HG03135 (cell line): ENCODE measurements at regions not wholly inside any gene's neighbourhood (a gene's known extent, or its start where the extent isn't known, plus 50 kb on each side); places are given as distances from the start of the nearest gene placed in this dataset.
"Not testable (repeated sequence)": the region's sequence is repeated elsewhere in the genome, so short reads cannot be mapped to it uniquely, and the experiment has no call there.

Experiments used
- ATAC-seq: cut with Tn5 transposase; IDR thresholded peaks from one replicate; pipeline ENCODE4 v1.9.1; 2021; ENCODE audit warnings: mild to moderate bottlenecking, moderate library complexity; ENCODE audit not compliant: unreplicated experiment

- ATAC-seq, result not testable (repeated sequence)
Measured at GRCh38 chr15:62657501-62657900, 385.0 kb upstream of the TPM1 start.

- ATAC-seq, result no peak
Measured at GRCh38 chr15:62658498-62658897, 384.0 kb upstream of the TPM1 start.

GRCh38 chr15:62663547-62663946 is 379.0 kb upstream of the TPM1 start:
- ATAC-seq, result no peak

DNA sequence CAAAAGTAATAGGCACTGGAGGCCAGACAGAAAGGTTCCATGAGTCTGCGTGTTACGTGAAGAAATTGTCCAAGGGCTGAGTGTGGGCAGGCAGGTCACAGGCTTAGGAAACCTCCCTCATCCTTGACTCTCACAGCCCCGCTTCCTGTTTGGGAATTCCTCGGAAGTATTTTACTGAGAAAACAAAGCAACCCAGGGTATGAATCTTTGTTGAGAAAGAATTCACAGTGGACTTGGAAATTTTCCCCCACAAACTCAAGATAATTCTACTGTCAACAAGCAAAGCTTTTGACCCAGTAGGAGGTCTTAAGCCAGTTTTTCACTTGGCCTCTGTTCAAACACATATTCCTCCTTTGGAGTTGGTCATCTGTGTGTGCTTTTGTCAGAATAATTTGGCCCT is 377.1 kb upstream of the TPM1 start:
- ATAC-seq, result no peak

- ATAC-seq, result no peak
Measured at GRCh38 chr15:62666046-62666445, 376.5 kb upstream of the TPM1 start.

DNA sequence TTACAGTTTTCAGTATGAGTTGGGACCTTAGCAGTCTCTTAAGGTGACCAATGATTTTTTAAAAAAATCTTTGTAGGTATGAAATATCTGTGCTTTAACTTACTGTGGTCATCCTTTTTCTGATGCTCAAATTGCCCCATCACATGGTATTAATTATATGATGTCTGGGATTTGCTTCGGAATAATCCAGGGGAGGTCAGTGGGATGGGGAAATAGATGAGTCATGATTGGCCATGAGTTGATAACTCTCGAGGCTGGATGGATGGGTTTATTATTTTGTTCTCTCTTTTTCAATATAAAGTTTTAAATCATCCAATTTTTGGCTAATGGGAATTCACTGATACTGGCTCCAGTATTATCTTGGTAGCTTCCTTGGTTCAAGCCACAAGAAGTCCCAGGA is 370.3 kb upstream of the TPM1 start:
- ATAC-seq, result no peak

DNA sequence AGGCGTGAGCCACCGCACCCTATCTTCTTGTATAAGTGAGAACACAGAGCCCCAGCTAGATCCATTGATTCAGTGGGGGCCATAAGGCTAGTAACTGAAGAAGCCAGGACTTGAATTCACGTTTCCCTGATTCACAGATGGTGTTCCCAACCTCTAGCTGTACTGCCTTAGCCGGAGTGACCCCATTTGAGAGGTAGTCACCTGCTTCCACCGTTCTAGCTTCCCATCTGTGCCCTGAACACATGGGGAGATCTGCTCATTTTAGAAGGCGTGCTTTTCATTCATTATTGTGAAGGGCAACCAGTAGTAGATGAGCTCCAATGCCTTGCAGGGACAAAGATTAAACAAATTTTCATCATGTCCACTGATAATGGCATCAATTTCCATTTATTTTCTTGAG is 365.7 kb upstream of the TPM1 start:
- no peak for ATAC-seq

- ATAC-seq, result no peak
Measured at GRCh38 chr15:62681939-62682896, 360.3 kb upstream of the TPM1 start.

DNA sequence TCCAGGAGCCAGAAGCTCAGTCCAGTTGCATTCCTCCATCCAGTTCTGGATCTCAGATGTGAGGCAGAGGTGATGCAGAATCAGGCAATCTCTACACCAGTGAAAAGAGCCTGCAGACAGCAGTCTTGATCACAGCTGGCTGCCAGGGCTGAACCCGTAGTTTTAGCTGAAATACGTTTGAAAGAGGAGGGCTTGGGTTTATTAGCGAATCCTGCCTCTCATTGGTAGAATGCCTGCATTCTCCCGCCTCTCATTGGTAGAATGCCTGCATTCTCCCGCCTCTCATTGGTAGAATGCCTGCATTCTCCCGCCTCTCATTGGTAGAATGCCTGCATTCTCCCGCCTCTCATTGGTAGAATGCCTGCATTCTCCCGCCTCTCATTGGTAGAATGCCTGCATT is 359.4 kb upstream of the TPM1 start:
- ATAC-seq, result not testable (repeated sequence)

DNA sequence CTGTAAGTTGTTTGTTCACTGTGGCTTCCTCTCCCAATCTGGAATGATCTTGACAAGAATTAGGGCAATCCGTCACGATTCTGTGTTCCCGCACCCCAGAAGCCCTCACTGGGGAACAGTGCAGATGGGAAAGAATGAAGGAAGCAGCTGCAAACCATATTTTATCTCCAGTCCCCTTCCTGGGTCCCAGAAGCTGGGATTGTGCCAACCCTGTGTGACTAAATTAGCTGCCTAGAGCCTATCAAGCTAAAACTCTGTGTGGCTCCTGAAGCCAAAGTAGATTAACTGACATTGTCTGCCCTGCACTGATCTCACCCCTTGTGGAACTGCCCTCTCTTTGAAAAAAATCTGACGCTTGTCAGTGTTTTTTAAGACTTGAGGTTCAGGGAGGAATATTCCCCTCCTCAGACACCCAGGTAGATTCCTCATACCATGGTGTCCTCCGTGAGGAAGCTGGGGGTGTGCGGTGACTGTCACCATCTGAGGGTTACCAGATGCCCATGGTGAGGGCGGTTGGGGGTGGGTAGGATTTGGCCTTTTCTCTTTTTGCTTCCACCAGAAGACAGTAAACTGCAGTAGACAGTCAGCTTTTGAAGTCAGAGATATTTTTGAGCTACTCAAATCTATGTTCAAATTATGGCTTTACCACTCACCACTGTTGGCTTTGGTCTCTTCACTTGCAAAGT is 358.3 kb upstream of the TPM1 start:
- ATAC-seq, result no peak

DNA sequence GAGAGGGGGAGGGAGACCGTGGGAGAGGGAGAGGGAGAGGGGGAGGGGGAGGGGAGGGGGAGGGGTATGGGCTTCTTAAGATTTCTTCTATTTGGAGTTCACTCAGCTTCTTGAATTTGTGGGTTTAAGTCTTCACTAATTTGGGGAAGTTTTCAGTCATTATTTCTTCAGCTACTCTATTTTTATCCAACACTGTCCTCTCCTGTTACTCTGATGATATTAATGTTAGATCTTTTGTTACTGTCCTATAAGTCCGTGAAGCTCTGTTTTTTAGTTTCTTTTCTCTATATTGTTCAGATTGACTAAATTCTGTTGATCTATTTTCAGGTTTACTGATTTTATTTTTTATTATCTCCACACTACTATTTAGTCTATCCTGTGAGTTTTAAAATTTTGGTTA is 351.5 kb upstream of the TPM1 start:
- no peak for ATAC-seq

- ATAC-seq, result no peak
Measured at GRCh38 chr15:62697636-62698035, 344.9 kb upstream of the TPM1 start.

DNA sequence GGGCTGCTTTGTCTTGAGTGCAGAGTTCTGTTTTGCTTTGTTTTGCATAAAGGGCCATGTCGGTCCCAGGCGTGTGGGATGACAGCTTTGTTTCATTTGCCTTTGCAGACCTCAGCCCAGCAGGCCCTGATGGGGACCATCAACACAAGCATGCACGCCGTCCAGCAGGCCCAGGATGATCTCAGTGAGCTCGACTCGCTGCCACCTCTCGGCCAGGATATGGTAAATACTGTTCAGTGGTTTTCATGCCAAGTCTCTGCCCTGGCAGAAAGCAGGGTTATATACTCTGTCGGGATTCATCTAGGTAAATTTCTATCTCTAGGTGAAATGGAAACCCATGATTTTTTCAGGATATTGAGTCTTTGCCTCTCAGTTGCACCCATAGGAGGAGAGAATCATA is 343.9 kb upstream of the TPM1 start:
- no peak for ATAC-seq

- no peak for ATAC-seq
Measured at GRCh38 chr15:62706317-62706716, 336.2 kb upstream of the TPM1 start.

DNA sequence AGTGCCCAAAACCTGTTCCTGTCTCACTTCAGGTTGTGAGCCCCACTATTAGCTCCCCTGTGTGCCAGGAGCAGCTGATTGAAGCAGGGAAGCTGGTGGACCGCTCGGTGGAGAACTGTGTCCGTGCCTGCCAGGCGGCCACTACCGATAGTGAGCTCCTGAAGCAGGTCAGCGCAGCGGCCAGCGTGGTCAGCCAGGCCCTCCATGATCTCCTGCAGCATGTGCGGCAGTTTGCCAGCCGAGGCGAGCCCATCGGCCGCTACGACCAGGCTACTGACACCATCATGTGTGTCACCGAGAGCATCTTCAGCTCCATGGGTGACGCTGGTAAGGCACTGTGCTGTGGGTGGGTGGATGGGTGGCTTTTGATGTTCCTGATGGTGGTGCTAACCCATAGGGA is 334.1 kb upstream of the TPM1 start:
- ATAC-seq, result no peak

DNA sequence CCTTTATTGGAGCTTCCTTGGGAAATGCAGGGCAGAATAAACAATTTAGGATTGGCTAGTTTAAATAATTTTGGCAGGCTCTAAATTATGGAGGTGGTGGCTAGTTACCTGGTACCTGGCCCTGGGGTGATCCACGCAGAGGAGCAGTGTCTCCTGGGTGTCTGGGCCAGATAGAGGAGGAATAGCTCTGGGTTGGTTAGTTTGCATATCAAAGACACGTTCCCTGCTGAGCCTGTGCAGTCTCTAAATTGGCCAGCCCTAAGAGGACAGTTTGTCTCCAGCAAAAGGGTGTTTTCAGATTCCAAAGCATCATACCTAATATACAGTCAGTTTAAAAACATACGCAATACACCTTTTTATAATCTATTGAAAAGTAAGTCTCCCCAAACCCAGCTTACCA is 333.3 kb upstream of the TPM1 start:
- ATAC-seq, result no peak

DNA sequence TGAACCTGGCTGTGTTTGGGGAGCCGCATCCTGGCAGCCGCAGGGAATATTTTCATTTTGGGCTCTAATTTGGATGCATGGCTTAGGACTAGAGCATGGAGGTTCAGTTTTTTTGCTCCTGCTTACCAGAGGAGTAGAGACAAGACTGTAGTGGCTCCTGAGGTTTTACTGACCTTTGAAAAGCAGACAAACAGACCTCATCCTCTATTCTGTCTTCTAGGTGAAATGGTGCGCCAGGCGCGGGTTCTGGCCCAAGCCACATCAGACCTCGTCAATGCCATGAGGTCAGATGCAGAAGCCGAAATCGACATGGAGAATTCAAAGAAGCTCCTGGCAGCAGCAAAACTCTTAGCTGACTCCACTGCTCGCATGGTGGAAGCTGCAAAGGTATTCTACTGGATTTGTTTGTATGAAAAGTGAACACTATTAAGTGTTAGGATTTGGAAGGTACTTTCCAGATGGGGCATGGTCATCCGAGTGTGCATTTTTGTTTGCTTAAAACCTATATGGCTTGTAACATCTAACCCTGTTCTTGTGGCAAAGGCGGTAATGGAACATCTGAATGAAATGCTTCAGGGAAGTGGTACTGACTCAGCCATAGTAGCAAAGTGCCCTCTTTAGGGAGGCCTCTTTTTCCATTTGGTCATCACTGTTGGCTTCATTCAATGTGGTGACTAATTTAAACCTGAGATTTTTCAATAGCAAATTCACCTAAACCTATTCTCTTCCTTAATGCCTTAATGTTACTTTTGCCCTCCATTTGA is 330.7 kb upstream of the TPM1 start:
- no peak for ATAC-seq

GRCh38 chr15:62712455-62712839 is 330.1 kb upstream of the TPM1 start:
- no peak for ATAC-seq

GRCh38 chr15:62715946-62716345 is 326.6 kb upstream of the TPM1 start:
- no peak for ATAC-seq

GRCh38 chr15:62717496-62717895 is 325.1 kb upstream of the TPM1 start:
- no peak for ATAC-seq

- no peak for ATAC-seq
Measured at GRCh38 chr15:62719316-62719715, 323.2 kb upstream of the TPM1 start.

GRCh38 chr15:62722237-62722636 is 320.3 kb upstream of the TPM1 start:
- no peak for ATAC-seq
